GM18867 (cell line): ENCODE measurements at regions not wholly inside any gene's neighbourhood (a gene's known extent, or its start where the extent isn't known, plus 50 kb on each side); places are given as distances from the start of the nearest gene placed in this dataset.
A peak's percentile ranks its signal among the peaks of the same experiment; 100 is the strongest.

Source experiments
- ATAC-seq: cut with Tn5 transposase; IDR thresholded peaks from one replicate; pipeline ENCODE4 v1.9.1; 2021; ENCODE audit warnings: mild to moderate bottlenecking, moderate library complexity; ENCODE audit not compliant: unreplicated experiment

DNA sequence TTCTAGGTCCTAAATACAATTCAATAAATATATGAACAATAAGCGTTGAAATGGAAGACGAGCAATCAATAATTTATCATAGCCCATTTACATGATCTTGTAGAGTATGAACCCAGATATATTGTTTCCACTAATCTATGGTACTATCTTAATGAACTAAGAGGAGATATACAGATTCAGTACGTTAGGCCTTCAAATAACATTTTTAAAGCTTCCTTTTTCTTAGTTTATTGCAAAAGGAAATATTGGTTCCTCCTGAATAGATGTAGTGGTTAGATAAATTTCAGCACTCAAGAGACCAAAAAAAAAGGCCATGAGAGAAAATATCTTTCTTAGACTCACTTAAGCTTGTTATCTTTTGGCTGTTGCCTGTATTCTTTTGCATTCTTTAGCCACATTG lies 147.5 kb upstream of the PITX2 start:
- no peak for ATAC-seq

DNA sequence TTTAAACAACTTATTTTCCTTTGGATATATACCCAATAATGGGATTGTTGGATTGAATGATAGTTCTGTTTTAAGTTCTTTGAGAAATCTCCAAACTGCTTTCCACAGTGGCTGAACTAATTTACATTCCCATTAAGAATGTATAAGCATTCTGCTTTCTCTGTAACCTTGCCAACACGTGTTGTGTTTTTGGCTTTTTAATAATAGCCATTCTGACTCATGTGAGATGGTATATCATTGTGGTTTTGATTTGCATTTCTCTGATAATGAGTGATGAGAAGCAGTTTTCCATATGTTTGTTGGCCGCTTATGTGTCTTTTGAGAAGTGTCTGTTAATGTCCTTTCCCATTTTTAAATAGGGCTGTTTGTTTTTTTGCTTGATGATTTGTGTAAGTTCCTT lies 155.6 kb upstream of the PITX2 start:
- peak; percentile 38 for ATAC-seq

DNA sequence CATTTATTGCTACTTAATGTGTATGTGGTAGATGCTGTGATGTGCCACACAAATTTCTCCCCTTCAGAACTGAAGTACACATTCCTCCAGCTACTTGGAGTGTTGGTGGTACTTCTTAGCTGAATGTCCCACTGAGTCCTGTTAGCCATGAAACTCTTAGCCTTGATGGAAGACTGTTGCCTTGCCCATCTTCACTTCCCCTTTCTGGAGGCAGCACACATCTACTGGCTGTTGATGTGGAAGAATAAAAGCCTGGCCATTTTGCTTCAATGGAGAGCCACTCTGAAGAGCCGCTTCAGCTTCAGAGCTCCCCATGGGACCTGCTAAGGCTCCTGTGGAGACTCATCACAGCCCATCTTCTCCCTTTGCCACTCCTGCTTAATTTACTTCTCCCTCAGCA lies 157.7 kb upstream of the PITX2 start:
- no peak for ATAC-seq

DNA sequence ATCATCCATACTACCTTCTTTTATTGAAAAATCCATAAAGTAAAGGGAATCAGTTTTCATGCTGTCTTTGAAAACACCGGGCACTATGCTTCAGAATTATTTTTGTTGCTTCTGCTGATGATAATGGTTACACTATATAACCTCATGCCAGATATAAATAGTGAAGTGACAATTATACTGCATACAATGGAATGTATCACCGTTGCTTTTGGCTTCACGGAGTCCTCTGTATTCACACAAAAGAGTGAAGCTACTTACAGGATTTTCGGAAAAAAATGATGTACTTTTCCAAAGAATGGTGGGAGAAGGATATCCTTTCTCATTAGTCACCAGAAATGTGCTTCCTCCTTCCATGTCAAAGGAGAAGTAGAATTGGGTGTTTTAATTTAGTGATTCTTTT lies 159.1 kb upstream of the PITX2 start:
- no peak for ATAC-seq

DNA sequence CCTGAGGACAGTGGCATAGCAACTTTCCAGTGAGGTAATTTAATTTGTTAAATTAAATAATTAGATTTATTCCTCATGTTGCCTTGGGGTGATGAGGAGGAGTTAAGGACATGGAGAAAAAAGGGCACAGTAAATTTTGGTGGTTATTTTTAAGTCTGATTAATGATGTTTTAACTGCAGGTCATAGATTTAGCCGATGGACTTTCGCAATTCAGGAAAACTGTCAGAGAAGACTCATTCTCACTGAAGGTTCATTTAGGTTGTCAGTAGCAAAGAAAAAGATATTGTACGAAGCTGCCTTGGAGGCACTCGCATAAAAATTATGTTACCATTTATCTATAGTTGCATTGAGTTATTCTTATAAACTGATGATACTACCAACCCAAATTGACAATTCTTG lies 164.2 kb upstream of the PITX2 start:
- no peak for ATAC-seq

DNA sequence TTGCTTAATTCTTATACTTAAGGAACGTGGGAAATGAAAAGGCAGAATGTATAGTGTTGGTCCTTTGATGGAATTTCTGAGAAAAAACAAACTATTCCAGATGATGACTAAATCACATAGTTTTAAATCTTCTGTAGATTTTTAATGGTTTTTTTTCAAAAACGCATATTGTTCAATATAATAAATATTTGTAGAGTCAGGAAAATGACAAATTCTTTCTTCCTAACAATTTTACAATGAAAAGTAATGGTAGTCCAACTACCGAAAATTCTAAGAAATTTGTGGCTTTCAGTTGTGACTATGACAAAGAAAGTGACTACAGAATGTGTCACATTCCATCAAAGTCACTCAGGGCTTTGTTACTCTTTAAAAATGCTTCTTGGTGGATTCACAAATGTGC lies 164.8 kb upstream of the PITX2 start:
- no peak for ATAC-seq

DNA sequence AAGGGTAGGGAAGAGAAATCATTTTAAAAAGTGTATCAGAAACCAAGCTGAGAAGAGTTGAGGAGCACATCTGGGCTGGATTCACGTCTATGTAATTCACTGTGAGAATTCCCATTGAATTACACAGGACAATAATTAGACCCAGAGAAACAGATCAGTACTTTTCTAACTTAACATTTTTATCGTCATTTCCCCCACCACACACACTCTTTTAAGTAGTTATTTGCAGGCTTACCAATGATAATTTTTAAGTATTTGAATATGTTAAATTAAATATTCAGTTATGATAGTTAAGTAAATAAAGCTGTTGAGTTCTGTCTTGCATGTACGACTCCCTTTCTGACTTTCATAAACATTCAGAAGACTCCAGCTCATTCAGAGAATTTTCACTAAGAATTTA lies 165.4 kb upstream of the PITX2 start:
- no peak for ATAC-seq

DNA sequence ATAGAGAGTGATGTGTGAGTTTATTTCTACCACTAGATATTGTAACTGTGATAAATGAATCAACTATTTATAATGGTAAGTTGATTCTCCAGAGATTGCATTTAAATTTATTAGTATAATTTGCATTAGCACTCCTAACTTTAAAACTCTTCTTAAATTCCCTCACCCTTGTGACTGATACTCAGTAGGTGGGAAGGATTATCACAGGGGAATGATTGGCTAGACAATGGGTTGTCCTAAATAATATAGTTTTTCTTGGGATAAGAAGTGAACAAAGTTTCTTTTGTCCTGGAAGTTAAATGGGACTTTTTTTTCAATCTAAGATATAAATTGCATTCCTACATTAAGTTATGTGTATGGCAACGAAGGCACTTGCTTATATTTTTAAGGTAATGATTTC lies 169.2 kb upstream of the PITX2 start:
- ATAC-seq: no peak

DNA sequence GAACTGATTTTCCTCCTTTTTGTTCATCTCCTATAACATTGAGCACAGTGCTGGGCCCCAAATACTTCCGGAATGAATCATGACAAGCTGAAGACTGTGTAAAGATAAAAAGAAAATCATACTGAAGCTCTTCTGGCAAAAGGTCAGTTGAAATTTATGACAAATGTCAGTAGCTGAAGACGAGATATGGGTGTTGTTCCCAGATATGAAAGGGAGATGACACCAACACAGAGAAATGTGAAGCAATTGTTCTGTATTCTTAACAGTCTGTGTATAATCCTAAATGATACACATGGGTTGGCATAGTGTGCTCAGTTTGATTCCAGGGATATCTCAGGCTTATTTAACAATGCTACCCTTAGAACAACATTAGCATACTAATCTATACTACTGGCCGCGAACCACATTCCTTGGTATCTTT lies 170.5 kb upstream of the PITX2 start:
- no peak for ATAC-seq

DNA sequence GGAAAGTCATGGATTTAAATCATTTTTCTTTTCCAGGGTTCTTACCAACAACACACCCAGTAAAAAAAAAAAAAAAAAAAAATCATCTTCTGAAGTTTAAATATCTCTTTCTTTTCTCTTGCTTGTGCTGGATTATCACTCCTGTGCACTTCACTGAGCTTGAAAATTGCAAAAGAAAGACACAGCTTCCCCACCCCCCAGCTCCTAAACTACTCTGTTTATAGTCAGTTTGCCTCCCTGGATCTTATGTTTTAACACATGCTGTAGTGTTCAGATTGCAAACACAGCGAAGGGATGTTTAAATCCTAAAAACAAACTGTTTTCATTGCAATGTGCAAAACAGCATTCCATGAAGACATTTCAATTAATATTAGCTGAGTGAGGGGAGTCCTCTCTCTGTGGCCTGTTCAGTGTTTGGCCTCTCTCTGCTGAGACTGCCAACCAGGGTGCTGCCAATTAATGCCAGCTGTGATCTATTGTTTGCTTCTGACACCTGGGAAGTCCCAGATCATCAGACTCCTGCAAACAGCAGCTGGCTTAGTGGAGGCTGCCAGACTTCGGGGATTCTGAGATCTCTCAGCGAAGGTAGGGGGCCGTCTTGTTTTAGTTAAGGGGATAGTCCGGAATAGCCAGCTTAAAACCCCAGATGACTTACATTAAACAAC lies 171.1 kb upstream of the PITX2 start:
- ATAC-seq: no peak

DNA sequence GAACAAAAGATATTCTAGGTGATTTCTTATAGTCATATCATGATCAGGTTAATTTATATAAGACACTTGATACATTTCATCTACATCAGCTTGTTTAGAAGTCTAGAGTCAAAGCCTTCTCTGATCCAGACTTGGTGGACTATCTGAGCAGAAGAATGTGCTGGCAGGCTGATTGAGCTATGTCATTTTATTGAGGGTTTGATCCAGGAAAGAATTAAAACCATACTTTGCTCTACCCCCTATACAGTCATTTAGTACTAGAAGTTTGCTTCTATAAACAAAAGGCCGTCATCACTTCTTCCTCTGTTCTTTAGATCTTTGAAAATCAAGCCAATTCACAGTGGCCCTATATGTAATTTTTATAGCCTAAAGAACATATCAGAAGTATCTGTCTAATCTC lies 173.1 kb upstream of the PITX2 start:
- ATAC-seq: no peak

DNA sequence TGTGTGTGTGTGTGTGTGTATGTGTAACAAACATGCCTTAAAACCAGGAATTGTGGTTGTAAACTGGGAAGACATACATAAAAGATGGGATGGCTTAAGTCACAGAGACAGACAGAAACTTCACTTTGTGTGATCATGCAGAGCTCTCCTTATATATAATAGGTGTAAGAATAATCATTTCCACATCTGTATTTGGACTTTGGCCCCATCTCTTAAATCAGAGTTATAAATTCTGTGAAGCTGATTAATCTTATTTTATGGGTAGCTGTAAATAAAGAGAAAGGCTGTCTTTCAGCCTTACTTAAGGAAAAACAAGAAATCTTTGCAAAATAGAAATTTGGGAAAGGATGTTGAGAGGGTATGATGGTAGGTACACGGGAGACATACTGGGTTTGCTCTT lies 174.6 kb upstream of the PITX2 start:
- no peak for ATAC-seq

DNA sequence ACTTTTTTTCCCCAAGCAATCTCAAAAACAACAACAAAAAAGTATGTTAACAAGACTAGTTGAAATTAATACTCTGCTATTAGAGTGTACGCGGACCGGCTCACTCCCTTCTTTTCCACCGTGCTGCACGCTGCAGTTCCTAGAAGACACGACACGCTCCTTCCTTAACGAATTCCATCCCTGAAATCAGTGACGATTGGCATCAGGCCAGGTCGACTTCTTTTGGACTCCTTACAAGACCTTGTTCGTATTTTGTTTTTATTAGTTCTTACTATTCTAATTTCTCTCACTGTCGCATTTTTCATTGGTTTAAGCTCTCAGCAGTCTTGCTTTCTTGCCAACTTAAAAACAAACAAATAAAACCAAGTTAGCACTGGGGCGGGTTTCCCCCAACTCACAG lies 175.8 kb upstream of the PITX2 start:
- ATAC-seq: no peak

DNA sequence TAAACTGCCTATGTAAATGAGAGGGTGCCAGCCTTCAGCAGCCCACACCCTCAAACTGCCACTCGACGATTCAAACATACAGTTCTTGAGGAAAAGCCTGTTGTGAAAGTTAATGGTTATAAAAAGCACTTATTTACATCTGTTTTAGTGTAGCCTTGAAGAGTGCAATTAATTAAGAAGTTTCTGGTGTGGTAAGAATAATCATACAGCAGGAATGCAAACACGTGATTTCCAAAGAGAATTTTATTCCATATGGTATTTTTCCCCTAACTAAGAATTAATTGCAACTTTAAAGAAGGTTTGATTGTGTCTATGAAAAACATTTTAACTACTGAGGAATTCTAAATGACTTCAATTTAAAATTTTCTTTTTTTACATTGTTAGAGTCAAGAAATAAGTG lies 176.3 kb upstream of the PITX2 start:
- ATAC-seq: no peak

DNA sequence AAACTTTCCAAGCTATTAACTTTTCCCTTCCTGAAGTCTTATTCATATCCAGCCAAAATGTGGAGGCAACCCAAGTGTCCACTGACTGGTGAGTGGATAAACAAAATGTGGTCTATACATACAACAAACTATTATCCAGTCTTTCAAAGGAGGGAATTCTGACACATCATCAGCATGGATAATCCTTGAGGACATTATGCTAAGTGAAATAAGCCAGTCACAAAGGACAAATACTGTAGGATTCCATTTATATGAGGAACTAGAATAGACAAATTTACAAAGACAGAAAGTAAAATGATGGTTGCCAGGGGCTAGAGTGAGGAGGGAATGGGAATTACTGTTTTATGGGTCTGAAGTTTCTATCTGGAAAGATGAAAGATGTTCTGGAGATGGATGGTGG lies 178.7 kb upstream of the PITX2 start:
- ATAC-seq: no peak

DNA sequence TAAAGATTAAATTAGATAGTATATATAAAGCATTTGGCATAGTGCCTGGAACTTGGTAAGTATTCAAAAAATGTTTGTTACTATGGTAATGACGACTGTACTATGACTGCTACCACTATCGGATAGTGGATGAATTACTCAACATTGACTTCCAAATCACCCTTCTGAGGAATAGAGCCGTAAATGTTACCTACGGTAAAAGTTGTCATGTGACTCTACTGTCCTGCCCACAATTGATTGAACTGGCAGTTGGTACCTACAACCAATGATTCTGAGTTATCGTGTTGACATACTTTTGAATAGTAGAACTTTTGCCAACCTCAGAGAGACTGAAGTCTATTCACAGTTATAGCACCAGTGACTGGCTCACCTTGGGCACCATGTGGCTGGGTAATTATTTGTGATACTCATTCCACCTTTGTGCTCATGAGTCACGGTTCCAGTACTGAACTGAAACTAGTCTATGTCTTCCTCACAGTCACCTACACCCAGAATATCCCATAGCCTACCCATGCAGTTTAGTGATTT lies 185.5 kb upstream of the PITX2 start:
- ATAC-seq: peak; percentile 76

DNA sequence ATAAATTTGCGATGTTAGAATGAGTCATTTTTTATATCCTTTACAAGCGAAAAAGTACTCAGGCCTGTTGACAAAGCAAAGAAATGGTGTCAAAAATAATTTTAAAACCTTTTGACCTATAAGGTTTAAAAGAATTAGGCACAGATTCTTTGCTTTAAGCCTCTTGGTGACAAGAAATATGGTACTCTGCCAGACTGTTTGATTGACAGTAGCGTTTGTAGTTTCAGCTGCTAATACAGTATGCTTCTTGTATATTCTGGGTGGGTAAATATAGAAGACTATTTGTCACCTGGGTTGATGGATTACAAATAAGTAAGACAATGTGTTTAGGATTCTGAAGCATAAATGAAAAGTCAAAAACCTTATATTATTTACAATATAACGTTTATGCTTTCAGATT lies 193.1 kb upstream of the PITX2 start:
- ATAC-seq: no peak

DNA sequence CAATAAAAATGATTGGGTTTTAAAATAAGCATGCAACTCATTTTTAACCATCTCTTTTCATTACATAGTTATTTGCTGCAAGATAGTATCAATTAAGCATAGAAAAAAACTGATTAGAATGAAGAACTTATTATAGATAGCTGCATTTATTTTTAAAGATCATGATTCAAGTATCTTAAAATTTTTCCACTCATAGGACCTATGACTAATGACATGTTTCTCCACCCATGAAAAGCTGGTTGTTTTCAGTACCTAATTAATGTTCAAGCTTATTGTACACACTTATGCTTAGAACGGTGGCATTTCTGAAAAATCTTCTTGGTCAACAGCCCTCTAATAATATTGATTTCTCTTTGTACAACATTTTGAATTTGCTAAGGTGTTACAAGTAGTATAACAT lies 193.5 kb upstream of the PITX2 start:
- ATAC-seq: no peak

DNA sequence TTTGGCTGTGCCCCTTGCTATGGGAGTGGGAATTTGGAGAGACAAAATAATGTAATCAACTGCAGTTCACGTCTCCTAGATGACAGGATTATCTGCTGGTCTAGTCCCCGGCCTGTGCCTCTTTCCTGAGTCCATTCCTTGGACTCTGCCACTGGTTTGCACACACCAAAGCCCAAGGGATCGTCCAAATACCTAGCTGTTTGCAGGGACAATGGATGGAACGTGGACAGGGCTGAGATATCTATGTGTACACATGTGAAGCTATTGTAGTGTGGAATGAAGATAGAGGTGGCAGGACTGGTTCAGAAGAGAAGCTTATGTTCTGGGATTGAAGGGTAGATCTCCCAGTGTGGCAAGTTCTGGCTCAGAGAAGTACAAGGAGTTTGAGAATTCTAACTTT lies 198.3 kb upstream of the PITX2 start:
- ATAC-seq: no peak

DNA sequence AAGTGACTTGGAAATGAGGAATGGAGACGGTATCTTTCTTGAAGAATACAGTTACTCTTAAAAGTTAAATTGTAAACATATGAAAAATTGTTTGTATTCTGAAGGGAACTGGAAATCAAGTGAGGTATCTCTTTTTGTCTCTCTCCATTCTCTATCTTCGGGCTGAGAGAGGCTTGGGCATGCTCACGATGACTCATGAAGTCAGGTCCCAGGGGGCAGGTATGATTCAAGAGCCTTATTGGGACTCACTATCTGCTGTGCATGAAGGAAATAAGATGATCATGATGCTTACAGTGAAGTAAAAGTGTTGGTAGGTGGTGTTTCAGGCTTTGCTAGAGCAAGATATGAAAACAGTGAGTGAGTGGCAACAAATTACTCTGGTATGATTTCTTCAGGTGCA lies 200.4 kb upstream of the PITX2 start:
- ATAC-seq: peak; percentile 55

DNA sequence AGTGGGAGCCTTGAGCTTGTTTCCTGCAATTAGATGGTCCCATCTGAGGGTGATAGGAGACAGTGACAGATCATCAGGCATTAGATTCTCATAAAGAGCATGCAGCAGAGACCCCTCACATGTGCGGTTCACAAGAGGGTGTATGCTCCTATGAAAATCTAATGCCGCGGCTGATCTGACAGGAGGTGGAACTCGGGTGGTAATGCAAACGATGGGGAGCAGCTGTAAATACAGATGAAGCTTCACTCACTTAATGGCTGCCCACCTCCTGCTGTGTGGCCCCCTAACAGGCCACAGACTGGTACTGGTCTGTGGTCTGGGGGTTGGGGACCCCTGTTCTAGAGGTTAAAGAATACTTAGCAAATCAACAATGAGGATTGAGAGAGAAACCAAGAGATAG lies 201.5 kb upstream of the PITX2 start:
- no peak for ATAC-seq

DNA sequence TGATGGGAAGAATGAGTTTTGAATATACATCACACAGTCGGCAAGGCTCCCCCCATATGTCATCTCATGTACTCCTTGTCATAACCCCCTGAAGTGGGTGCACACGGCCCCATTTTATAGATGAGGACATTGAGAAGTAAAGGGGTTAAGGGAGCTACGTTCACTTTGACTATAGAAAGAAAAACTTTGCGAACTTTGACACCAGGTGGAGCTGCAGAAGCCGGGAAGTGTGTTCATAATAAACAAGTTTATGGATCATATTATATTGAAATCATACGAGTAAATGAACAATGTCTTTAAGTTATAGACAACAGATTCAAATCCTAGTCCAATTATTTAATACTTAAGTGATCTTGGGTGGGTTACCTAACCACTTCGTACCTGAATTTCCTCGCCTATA lies 203.8 kb upstream of the PITX2 start:
- no peak for ATAC-seq

DNA sequence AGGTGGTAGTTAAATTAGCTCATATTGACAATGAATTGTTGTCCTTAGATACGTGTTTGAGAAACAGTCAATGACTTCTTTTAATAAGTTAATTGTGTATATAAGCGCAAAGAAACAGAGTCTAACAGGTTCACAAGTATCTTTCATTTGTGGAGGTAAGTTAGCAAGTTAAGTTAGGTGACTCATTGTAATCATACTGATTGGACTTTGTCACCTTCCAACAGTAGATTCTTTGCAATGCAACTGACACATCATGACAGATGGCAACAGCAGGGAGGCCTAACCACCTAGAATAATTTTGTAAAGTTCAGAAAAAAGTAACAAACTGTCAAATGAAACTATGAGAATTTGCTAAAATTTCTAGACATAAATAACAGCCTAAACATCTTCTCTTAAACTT lies 207.6 kb upstream of the PITX2 start:
- ATAC-seq: no peak
